ENCODE measurements at regions not wholly inside any gene's neighbourhood (a gene's known extent, or its start where the extent isn't known, plus 50 kb on each side); places are given as distances from the start of the nearest gene placed in this dataset.

DNA sequence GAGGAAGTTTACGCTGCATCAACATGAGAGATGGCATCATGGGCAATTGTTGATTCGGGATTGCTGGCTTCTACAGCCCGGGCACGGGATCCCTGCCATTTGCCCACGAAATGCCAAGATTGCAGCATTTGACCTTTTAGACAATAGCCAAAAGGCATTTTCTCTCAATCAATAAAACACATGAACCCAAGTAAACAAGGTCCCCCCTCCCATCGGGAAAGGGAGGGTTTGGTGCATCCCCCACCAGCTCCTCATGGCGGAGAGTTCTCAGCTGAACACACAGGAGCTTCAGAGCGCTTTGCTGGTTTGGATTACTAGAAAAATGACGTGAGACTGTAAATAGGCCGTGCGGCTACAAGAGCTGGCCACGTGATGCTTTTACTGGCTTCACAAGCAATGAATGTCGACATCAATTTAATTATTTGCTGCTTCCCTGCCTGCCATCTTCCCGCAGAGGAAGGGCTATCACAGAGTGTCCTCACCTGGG, 147.6 kb downstream of the C16orf95 start:
- H3K36me3 Mint-ChIP-seq (ENCODE audit: low read depth): no peaks in the 10 kb centered on the region
- no peak overlapping the region for H3K4me3 Mint-ChIP-seq (ENCODE audit: low read depth)
- H3K27me3 Mint-ChIP-seq (ENCODE audit: low read depth): no peaks in the 10 kb centered on the region
- intact Hi-C loops (cut with micrococcal nuclease): no loop called here
- H3K4me1 Mint-ChIP-seq (ENCODE audit: low read depth): no peaks in the 10 kb centered on the region
- no peak for DNase-seq (ENCODE audit: low spot score)
- H3K27ac Mint-ChIP-seq: no peak overlapping the region
- no peaks in the 10 kb centered on the region for H3K9me3 Mint-ChIP-seq

DNA sequence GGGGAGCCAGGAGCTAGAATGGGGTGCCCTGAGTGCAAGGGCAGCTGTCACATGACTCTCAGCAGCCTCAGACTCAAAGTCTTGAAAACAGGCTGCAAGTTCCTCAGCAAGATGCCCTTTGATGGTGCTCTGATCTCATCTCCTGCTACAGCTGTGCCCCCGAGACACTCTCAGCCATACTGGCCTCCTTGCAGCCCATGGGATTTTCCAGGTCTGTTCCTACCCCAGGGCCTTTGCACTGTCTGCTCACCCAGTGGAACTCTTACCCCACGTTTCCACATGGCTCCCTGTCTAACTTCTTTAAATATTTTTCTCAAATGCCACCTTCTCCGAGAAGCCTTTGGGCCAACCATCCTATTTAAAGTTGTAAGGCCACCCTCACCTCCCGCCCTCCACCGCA, 146.9 kb downstream of the C16orf95 start:
- H3K27ac Mint-ChIP-seq: no peak overlapping the region
- no peak overlapping the region for H3K4me3 Mint-ChIP-seq (ENCODE audit: low read depth)
- no peaks in the 10 kb centered on the region for H3K4me1 Mint-ChIP-seq (ENCODE audit: low read depth)
- intact Hi-C loops (cut with micrococcal nuclease): no loop called here
- DNase-seq (ENCODE audit: low spot score): no peak
- no peaks in the 10 kb centered on the region for H3K36me3 Mint-ChIP-seq (ENCODE audit: low read depth)
- H3K9me3 Mint-ChIP-seq: no peaks in the 10 kb centered on the region
- H3K27me3 Mint-ChIP-seq (ENCODE audit: low read depth): no peaks in the 10 kb centered on the region

DNA sequence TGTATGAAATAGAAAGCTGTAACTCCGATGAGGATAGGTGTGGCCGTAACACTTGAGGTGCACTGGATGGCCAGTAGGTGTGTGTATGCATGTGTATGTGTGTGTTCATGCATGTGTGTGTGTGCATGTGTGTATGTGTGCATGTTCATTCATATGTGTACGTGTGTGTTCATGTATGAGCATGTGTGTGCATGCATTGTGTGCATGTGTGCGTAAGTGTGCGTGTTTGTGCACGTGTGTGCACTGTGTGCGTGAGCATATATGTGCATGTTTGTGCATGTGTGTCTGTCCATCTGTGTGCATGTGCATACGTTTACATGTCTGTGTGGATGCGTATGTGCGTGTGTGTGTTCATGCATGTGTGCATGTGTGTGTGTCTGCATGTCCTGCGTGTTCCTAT, 145.5 kb downstream of the C16orf95 start:
- no peak overlapping the region for H3K4me3 Mint-ChIP-seq (ENCODE audit: low read depth)

DNA sequence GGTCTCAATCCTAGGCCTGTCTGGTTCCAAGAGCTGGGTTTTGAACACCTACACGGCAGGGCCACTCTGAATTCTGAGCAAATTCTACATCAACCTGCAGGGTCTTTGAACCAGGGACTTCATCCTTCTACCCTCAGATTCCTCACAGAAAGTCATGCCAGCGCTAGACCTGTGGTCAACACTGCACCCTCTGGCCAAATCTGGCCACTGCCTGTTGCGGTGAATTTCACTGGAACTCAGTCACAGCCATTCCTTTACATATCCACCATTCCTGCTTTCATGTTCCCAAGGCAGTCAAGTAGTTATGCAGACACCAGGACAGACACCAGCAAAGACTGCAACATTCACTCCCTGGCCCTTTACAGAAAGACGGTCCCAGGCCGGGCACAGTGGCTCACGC, 144.6 kb downstream of the C16orf95 start:
- intact Hi-C loops (cut with micrococcal nuclease): no loop called here
- no peaks in the 10 kb centered on the region for H3K9me3 Mint-ChIP-seq
- no peaks in the 10 kb centered on the region for H3K36me3 Mint-ChIP-seq (ENCODE audit: low read depth)
- no peak for DNase-seq (ENCODE audit: low spot score)
- no peak overlapping the region for H3K27ac Mint-ChIP-seq
- H3K4me1 Mint-ChIP-seq (ENCODE audit: low read depth): no peaks in the 10 kb centered on the region
- H3K4me3 Mint-ChIP-seq (ENCODE audit: low read depth): no peak overlapping the region
- no peaks in the 10 kb centered on the region for H3K27me3 Mint-ChIP-seq (ENCODE audit: low read depth)

More for the DNA sequence above, 145.5 kb downstream of the C16orf95 start:
- Mint-ChIP-seq H3K4me1 (ENCODE audit: low read depth) (no peaks in the 10 kb centered on the region), H3K27ac (no peak overlapping the region), H3K36me3 (ENCODE audit: low read depth) (no peaks in the 10 kb centered on the region), H3K27me3 (ENCODE audit: low read depth) (no peaks in the 10 kb centered on the region), H3K9me3 (no peaks in the 10 kb centered on the region)
- intact Hi-C loops (cut with micrococcal nuclease): no loop called here
- DNase-seq (ENCODE audit: low spot score): no peak

DNA sequence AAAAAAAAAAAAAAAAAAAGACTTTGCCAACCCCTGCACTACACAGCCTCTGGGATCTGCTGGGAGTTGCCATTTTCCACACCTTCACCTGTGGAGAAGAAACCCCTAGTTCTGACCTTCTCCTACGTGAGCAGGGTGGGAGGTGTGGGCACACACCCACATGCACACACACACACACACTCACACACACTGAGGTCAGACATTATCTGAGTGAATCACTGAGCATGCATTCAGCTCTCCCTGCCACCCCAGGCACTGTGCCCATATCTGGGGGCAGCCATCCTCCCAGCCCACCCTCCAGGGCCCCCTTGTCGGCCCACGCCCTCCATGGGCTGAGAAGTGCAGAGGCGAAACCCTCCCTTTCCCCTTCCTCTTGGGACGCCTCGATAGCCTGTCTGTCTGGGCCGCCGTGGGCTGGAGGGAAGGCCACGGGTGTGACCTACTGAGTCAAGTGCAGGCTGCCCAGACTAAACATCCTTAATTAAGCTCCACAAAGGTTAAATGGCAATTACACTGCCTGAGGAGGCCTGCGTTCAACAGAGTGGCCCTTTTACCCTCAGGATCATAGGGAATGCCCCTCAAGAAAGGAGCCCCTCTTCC, 143.8 kb downstream of the C16orf95 start:
- Mint-ChIP-seq H3K4me3 (ENCODE audit: low read depth) (no peak overlapping the region), H3K4me1 (ENCODE audit: low read depth) (no peaks in the 10 kb centered on the region)

DNA sequence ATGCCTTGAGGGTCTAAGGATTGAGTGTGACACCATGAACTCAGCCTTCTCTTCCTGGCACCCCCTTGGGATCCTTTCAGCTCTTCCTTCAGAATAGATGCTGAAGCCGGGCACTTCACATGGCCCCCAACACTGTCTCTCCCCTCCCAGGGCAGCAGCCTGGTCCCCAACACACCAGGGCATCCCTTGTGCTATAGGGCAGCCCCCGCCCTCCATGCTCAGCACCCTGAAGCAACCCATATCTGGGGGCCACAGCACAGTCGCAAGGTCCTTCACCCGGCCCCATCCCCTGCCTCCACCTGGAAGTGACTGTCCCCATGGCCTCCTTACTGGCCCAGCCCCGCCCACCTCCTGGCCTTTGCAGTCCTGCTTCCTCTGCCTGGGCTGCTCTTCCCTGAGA, 143.1 kb downstream of the C16orf95 start:
- H3K9me3 Mint-ChIP-seq: no peaks in the 10 kb centered on the region
- intact Hi-C loops (cut with micrococcal nuclease): no loop called here
- no peak for DNase-seq (ENCODE audit: low spot score)
- H3K27ac Mint-ChIP-seq: no peak overlapping the region
- H3K4me1 Mint-ChIP-seq (ENCODE audit: low read depth): no peaks in the 10 kb centered on the region
- H3K27me3 Mint-ChIP-seq (ENCODE audit: low read depth): peaks cover 2% of the 10 kb centered on the region
- no peak overlapping the region for H3K4me3 Mint-ChIP-seq (ENCODE audit: low read depth)
- no peaks in the 10 kb centered on the region for H3K36me3 Mint-ChIP-seq (ENCODE audit: low read depth)

More for the DNA sequence above, 143.8 kb downstream of the C16orf95 start:
- DNase-seq (ENCODE audit: low spot score): no peak
- H3K27me3 Mint-ChIP-seq (ENCODE audit: low read depth): no peaks in the 10 kb centered on the region
- no peak overlapping the region for H3K27ac Mint-ChIP-seq
- intact Hi-C loops (cut with micrococcal nuclease): no loop called here
- H3K9me3 Mint-ChIP-seq: no peaks in the 10 kb centered on the region
- H3K36me3 Mint-ChIP-seq (ENCODE audit: low read depth): no peaks in the 10 kb centered on the region

DNA sequence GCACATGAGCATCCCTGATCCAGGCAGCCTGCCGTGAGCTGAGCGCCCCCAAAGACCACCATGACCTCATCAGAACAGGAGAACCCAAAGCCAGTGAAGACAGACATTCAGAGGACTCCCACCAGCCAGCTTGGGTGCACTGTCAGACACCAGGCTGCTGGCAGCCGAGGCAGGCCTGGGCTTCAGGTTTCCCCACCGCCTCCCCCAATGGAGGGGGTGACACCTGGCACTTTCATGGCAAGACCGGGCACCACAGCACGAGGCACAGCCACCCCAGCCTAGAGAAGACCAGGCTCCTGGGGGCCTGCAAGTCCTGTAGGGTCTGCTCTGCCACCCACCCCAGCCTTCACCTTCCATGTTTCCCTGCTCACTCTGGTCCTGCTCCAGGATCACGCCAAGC, 140.5 kb downstream of the C16orf95 start:
- no peak for DNase-seq (ENCODE audit: low spot score)
- peaks cover 2% of the 10 kb centered on the region for H3K27me3 Mint-ChIP-seq (ENCODE audit: low read depth)
- intact Hi-C loops (cut with micrococcal nuclease): no loop called here
- H3K27ac Mint-ChIP-seq: no peak overlapping the region
- H3K4me3 Mint-ChIP-seq (ENCODE audit: low read depth): no peak overlapping the region
- no peaks in the 10 kb centered on the region for H3K9me3 Mint-ChIP-seq
- no peaks in the 10 kb centered on the region for H3K4me1 Mint-ChIP-seq (ENCODE audit: low read depth)
- no peaks in the 10 kb centered on the region for H3K36me3 Mint-ChIP-seq (ENCODE audit: low read depth)

DNA sequence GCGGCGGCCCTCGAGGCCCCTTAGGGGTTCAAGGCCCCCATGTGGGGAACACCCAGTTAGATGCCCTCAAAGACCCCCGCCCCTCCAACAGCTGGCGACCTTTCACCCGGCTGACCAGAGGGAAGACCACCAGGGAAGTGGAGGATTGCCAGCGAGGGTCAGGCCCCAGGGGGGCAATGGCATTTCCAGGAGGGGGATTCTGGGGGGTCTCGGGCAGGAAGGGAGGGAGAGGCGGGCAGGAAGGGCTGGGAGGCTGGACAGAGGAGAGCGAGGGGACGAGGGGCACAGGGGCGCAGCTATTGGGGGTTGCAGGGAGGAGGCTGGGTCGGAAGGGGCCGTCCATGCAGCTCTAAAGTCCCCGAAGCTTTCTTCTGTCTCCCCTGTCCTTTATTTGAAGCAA, 139.5 kb downstream of the C16orf95 start:
- no peak overlapping the region for H3K4me3 Mint-ChIP-seq (ENCODE audit: low read depth)
- no peaks in the 10 kb centered on the region for H3K36me3 Mint-ChIP-seq (ENCODE audit: low read depth)
- no peaks in the 10 kb centered on the region for H3K4me1 Mint-ChIP-seq (ENCODE audit: low read depth)
- intact Hi-C loops (cut with micrococcal nuclease): no loop called here
- H3K9me3 Mint-ChIP-seq: no peaks in the 10 kb centered on the region
- DNase-seq (ENCODE audit: low spot score): no peak
- H3K27ac Mint-ChIP-seq: no peak overlapping the region
- peaks cover 2% of the 10 kb centered on the region for H3K27me3 Mint-ChIP-seq (ENCODE audit: low read depth)

DNA sequence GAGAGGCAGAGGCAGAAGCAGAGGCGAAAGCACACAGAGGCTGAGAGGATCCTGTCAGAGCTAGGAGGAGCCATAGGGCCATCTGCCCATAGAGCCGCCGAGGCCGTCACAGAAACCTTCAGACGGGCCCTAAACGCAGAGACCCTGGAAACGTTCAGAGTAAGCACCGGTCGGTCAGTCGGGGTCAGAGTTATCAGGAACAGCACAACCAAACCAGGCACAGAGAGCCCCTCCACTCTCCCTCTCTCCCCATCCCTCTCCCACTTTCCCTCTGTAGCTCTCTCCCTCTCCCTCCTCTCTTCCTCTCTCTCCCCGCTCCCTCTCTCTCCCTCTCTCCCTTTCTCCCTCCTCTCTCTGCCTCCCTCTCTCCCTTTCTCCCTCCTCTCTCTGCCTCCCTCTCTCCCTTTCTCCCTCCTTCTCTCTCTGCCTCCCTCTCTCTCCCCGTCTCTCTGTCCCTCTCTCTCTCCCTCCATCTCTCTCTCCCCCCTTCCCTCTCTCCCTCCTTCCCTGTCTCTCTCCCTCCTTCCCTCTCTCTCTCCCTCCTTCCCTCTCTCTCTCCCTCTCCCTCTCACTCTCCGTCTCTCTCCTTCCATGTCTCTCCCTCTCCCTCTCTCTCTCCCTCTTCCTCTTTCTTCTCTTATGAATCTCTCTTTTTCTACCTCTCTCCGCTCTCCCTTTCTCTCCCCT, 138.9 kb downstream of the C16orf95 start:
- no peaks in the 10 kb centered on the region for H3K9me3 Mint-ChIP-seq
- H3K36me3 Mint-ChIP-seq (ENCODE audit: low read depth): no peaks in the 10 kb centered on the region
- peaks cover 2% of the 10 kb centered on the region for H3K27me3 Mint-ChIP-seq (ENCODE audit: low read depth)
- H3K4me1 Mint-ChIP-seq (ENCODE audit: low read depth): no peaks in the 10 kb centered on the region
- H3K27ac Mint-ChIP-seq: no peak overlapping the region
- intact Hi-C loops (cut with micrococcal nuclease): no loop called here
- no peak for DNase-seq (ENCODE audit: low spot score)
- no peak overlapping the region for H3K4me3 Mint-ChIP-seq (ENCODE audit: low read depth)

DNA sequence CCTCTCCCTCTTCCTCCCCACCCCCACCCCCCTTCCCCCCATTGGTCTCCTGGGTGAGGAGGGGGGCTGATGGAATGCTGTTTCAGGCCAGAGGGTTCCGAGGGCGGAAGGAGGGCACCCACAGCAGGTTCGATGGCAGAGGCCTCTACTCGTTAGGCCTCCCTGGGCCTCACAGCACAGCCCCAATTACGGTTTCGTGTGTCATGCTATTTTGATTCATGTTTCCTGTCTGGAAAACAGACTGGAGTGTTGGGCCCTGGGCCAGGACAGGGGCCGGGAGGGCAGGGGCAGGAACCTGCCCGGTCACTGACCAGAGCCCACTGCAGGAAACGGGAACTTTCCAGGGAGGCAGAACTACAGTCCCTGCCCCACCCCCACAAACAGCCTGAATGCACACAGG, 138.2 kb downstream of the C16orf95 start:
- Mint-ChIP-seq H3K9me3 (no peaks in the 10 kb centered on the region), H3K4me3 (ENCODE audit: low read depth) (no peak overlapping the region), H3K36me3 (ENCODE audit: low read depth) (no peaks in the 10 kb centered on the region), H3K27me3 (ENCODE audit: low read depth) (peaks cover 2% of the 10 kb centered on the region), H3K27ac (no peak overlapping the region), H3K4me1 (ENCODE audit: low read depth) (no peaks in the 10 kb centered on the region)
- intact Hi-C loops (cut with micrococcal nuclease): no loop called here
- no peak for DNase-seq (ENCODE audit: low spot score)

DNA sequence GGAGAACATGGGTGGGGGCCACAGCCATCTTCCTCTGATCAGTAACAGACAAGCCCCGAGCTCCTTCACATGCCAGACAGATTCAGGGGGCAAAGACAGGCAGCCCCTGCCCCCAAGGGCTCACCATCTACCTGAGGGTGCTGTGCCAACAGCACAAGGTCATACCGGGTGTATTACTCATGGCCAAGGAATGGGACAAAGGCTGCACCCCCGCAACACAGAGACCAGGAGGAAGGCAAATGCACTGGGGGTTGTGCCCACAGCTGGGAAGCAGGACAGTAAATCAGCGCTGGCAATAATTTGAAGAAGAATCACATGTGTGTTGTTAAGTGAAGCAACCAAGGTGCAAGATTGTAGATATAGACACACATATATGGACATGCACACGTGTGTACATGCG, 137.1 kb downstream of the C16orf95 start:
- H3K27me3 Mint-ChIP-seq (ENCODE audit: low read depth): peaks cover 2% of the 10 kb centered on the region

DNA sequence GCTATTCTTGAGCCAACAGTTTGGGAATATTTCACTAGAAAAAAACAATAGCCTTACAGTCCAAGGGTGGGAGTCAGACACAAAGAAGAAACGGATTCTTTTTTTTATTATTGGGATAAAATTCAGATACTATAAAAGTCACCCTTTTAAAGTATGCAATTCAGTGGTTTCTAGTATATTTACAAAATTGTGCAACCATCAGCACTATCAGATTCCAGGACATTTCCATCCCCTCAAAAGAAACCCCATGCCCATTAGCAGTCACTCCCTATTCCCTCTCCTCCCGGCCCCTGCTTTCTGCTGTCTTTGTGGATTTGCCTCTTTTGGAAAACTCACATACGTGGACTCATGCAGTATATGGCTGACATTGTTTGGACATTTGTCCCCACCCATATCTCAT, 134.4 kb downstream of the C16orf95 start:
- Mint-ChIP-seq H3K27me3 (ENCODE audit: low read depth) (peaks cover 2% of the 10 kb centered on the region), H3K9me3 (peaks cover 11% of the 10 kb centered on the region), H3K36me3 (ENCODE audit: low read depth) (peaks cover 3% of the 10 kb centered on the region), H3K4me3 (ENCODE audit: low read depth) (no peak overlapping the region), H3K27ac (no peak overlapping the region), H3K4me1 (ENCODE audit: low read depth) (no peaks in the 10 kb centered on the region)
- DNase-seq (ENCODE audit: low spot score): no peak
- intact Hi-C loops (cut with micrococcal nuclease): no loop called here

More for the DNA sequence above, 137.1 kb downstream of the C16orf95 start:
- intact Hi-C loops (cut with micrococcal nuclease): no loop called here
- DNase-seq (ENCODE audit: low spot score): no peak
- H3K36me3 Mint-ChIP-seq (ENCODE audit: low read depth): no peaks in the 10 kb centered on the region
- H3K4me3 Mint-ChIP-seq (ENCODE audit: low read depth): no peak overlapping the region
- H3K4me1 Mint-ChIP-seq (ENCODE audit: low read depth): no peaks in the 10 kb centered on the region
- no peaks in the 10 kb centered on the region for H3K9me3 Mint-ChIP-seq
- H3K27ac Mint-ChIP-seq: no peak overlapping the region

DNA sequence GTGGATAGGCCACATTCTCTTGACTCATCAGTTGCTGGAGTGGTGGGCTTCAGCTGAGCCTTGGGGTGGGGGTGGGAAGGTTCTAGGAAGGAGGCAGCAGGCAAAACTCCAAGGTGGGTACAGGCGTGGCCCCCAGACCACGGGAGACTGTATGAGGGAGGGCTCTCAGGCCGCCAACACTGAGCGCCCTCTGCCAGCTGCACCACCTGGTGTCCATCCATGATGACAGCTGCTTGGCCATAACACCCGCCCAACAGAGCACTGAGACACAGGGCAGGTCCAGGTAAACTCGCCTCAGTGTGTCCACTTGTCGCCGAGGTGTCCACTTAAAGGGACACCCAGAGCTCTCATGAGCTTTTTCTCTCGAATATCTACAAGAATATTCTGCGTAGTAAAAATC, 133.5 kb downstream of the C16orf95 start:
- Mint-ChIP-seq H3K4me1 (ENCODE audit: low read depth) (no peaks in the 10 kb centered on the region), H3K27ac (no peak overlapping the region), H3K27me3 (ENCODE audit: low read depth) (peaks cover under 1% of the 10 kb centered on the region), H3K36me3 (ENCODE audit: low read depth) (peaks cover 3% of the 10 kb centered on the region), H3K4me3 (ENCODE audit: low read depth) (no peak overlapping the region), H3K9me3 (peaks cover 17% of the 10 kb centered on the region)
- no peak for DNase-seq (ENCODE audit: low spot score)
- intact Hi-C loops (cut with micrococcal nuclease): no loop called here

Measured in activated T-helper 2 cell treated with anti-CD3 and anti-CD28 coated beads, Interferon-gamma antibody, Interleukin-2, Interleukin-4, amounts not matched to agents 10 μg/mL and 5 μg/mL and 100 μg/mL, durations not matched to agents 14 hours and 24 hours and 36 hours (primary cell).